GM12878 (cell line): ENCODE measurements at regions not wholly inside any gene's neighbourhood (a gene's known extent, or its start where the extent isn't known, plus 50 kb on each side); places are given as distances from the start of the nearest gene placed in this dataset.

Experiments used
- ATAC-seq: fragments of 200-7000 bp; cut with Tn5 transposase; 3 replicates; pipeline ENCODE4 v1.9.1; 2020; ENCODE audit warnings: mild to moderate bottlenecking, moderate library complexity
- BruUV-seq: library from RNA; stranded (reverse); fragments of 400-500 nt; replicated peaks from 2 replicates; lab custom pipeline; 2021; lab: Mats Ljungman, UMichigan
- CTCF ChIA-PET: fragments of 300-600 bp; sonication (Branson Sonifier 250); formaldehyde crosslinking; extraction: SDS; loops from one replicate; lab custom pipeline; 2021; ENCODE audit warnings: inconsistent platforms; lab: Yijun Ruan, JAX
- POLR2A ChIA-PET: fragments of 350-600 bp; formaldehyde crosslinking; extraction: SDS; loops from one replicate; lab custom pipeline; 2021; ENCODE audit warnings: inconsistent platforms; lab: Charles Lee
- RAD21 ChIA-PET: fragments of 300-600 bp; sonication (Branson Sonifier 250); formaldehyde crosslinking; loops from one replicate; lab custom pipeline; 2023; ENCODE audit warnings: antibody characterized with exemption; ENCODE audit not compliant: unreplicated experiment; lab: Charles Lee
- SMC1A ChIA-PET: fragments of 300-600 bp; sonication (Branson Sonifier 250); formaldehyde crosslinking; loops from one replicate; lab custom pipeline; 2023; ENCODE audit not compliant: unreplicated experiment, uncharacterized antibody; lab: Charles Lee
- DNase-seq: peaks from one replicate; pipeline ENCODE4 v3.0.0-alpha.2; 2011; ENCODE audit warnings: low read depth, low spot score
- FAIRE-seq: peaks from 3 replicates; lab custom pipeline; 2011; peaks lifted over from hg19 to GRCh38; lab: Jason Lieb, UNC
- H2AFZ ChIP-seq: 2 replicates; pipeline ENCODE4 v1.6.0; 2011; ENCODE audit warnings: low read depth, low read length, control low read depth; ENCODE audit not compliant: control insufficient read depth
- H3K27ac ChIP-seq: 2 replicates; pipeline ENCODE4 v1.5.1; 2011; ENCODE audit warnings: control low read depth; ENCODE audit not compliant: control insufficient read depth, insufficient read depth
- H3K27me3 ChIP-seq, 2 experiments: replicated peaks in 1 of 2; 2 replicates each; pipeline versions ENCODE4 v1.6.0 to v1.6.1; 2011; ENCODE audit warnings: low read length in 1 of 2; ENCODE audit not compliant: control insufficient read depth in 2 of 2, insufficient read depth in 2 of 2
- H3K36me3 ChIP-seq, 2 experiments: 2 replicates each; pipeline ENCODE4 v1.5.1; 2011; ENCODE audit warnings: low read length in 1 of 2; ENCODE audit not compliant: control insufficient read depth in 2 of 2, insufficient read depth in 2 of 2
- H3K4me1 ChIP-seq: 2 replicates; pipeline ENCODE4 v1.6.1; 2011; ENCODE audit warnings: mild to moderate bottlenecking, low read length, moderate library complexity, mixed read lengths; ENCODE audit not compliant: control insufficient read depth, insufficient read depth
- H3K4me2 ChIP-seq: 2 replicates; pipeline ENCODE4 v1.6.0; 2011; ENCODE audit warnings: control low read depth; ENCODE audit not compliant: control insufficient read depth, insufficient read depth
- H3K4me3 ChIP-seq: fragments of 200-600 bp; sonication (generic); 2 replicates; pipeline ENCODE4 v1.5.1; 2016
- H3K79me2 ChIP-seq: 2 replicates; pipeline ENCODE4 v1.6.0; 2011; ENCODE audit warnings: low read length; ENCODE audit not compliant: control insufficient read depth, insufficient read depth
- H3K9ac ChIP-seq: 2 replicates; pipeline ENCODE4 v1.8.0; 2011; ENCODE audit warnings: low read length, control low read depth, mixed read lengths; ENCODE audit not compliant: control insufficient read depth, insufficient read depth
- H3K9me3 ChIP-seq: replicated peaks from 3 replicates; pipeline ENCODE4 v1.5.1; 2011; ENCODE audit warnings: mild to moderate bottlenecking, low read length; ENCODE audit not compliant: control insufficient read depth, insufficient read depth
- H4K20me1 ChIP-seq: 2 replicates; pipeline ENCODE4 v1.6.0; 2011; ENCODE audit not compliant: control insufficient read depth, insufficient read depth
- ASH2L ChIP-seq: fragments of 300-600, 200-600 bp; sonication (generic); IDR thresholded peaks from 2 replicates; pipeline ENCODE4 v1.6.1; 2017; ENCODE audit warnings: low read depth, mild to moderate bottlenecking, borderline replicate concordance
- CBFB ChIP-seq: IDR thresholded peaks from 2 replicates; pipeline ENCODE4 v1.6.1; 2016; ENCODE audit warnings: antibody characterized with exemption, low read depth
- CHD1 ChIP-seq: IDR thresholded peaks from 2 replicates; pipeline ENCODE4 v1.6.1; 2012; ENCODE audit warnings: low read depth, low read length, improper control_type of control experiment
- CHD2 ChIP-seq: IDR thresholded peaks from 2 replicates; pipeline ENCODE4 v1.6.1; 2011; ENCODE audit warnings: low read depth, low read length, improper control_type of control experiment, borderline replicate concordance
- FOXM1 ChIP-seq: IDR thresholded peaks from 2 replicates; pipeline ENCODE4 v1.6.1; 2012; ENCODE audit warnings: low read depth, mild to moderate bottlenecking, inconsistent platforms, low read length, moderate library complexity
- IRF4 ChIP-seq: IDR thresholded peaks from 2 replicates; pipeline ENCODE4 v1.6.1; 2011; ENCODE audit warnings: low read depth, low read length
- LARP7 ChIP-seq: fragments of 450-650 bp; IDR thresholded peaks from 2 replicates; pipeline ENCODE4 v1.6.1; 2017; ENCODE audit warnings: mild to moderate bottlenecking
- MYB ChIP-seq: fragments of 150-350 bp; IDR thresholded peaks from 2 replicates; pipeline ENCODE4 v1.6.1; 2014; ENCODE audit warnings: mild to moderate bottlenecking, low read depth, low read length, borderline replicate concordance
- POLR2AphosphoS2 ChIP-seq: IDR thresholded peaks from 2 replicates; pipeline ENCODE4 v1.6.1; 2011; ENCODE audit warnings: low read depth, mild to moderate bottlenecking, low read length, improper control_type of control experiment, moderate library complexity
- SKIL ChIP-seq: fragments of 450-650 bp; IDR thresholded peaks from 2 replicates; pipeline ENCODE4 v1.6.1; 2017; ENCODE audit warnings: mild to moderate bottlenecking, low read depth, inconsistent platforms; ENCODE audit not compliant: poor library complexity, severe bottlenecking
- WGBS: methylation state at CpG from one replicate; pipeline ENCODE4 v1.1.6; 2016; ENCODE audit warnings: low lambda C conversion rate; ENCODE audit not compliant: insufficient replicate concordance, insufficient coverage; ENCODE audit errors: missing lambda C conversion rate; 5-methylcytosine and 5-hydroxymethylcytosine counted together
- in situ Hi-C: fragments of 300-500 bp; cut with MboI; formaldehyde crosslinking; loops from 9 replicates; pipeline ENCODE4 v1.14.3; 2018; ENCODE audit warnings: mixed read lengths
- intact Hi-C: fragments of 100-400 bp; cut with micrococcal nuclease; formaldehyde crosslinking; loops from one replicate; pipeline ENCODE4 v1.14.2; 2022; ENCODE audit not compliant: unreplicated experiment

- intact Hi-C loops, result no loop called here
- H4K20me1 ChIP-seq, result no peaks in the 10 kb centered on the region
- no peak overlapping the region for H3K27ac ChIP-seq
Measured at GRCh38 chr20:21839982-21840381, 134.5 kb downstream of the PAX1 start.

More at GRCh38 chr20:21839982-21840381, 134.5 kb downstream of the PAX1 start:
- TF ChIP-seq MYB (no peak), POLR2AphosphoS2 (no peak), SKIL (no peak), CBFB (no peak), LARP7 (no peak), CHD2 (no peak), CHD1 (no peak), IRF4 (no peak), ASH2L (no peak), FOXM1 (no peak)
- TF ChIP-seq, all 136 proteins: peak for 0
- in situ Hi-C loops, result no loop called here
- Histone ChIP-seq H3K4me2 (no peak overlapping the region), H3K36me3 (no peaks in the 10 kb centered on the region), H3K79me2 (no peaks in the 10 kb centered on the region), H3K9ac (no peak overlapping the region), H3K27me3 (no peaks in the 10 kb centered on the region), H3K9me3 (no peaks in the 10 kb centered on the region), H3K4me3 (no peak overlapping the region), H2AFZ (no peak overlapping the region), H3K4me1 (no peaks in the 10 kb centered on the region)
- no peak for DNase-seq
- SMC1A ChIA-PET, result no interaction called here
- no TSS peak for BruUV-seq
- CTCF ChIA-PET, result no interaction called here
- 54% methylated on average over 12 of the region's 12 CpGs for WGBS
- FAIRE-seq, result no peak
- ATAC-seq, result no peak
- POLR2A ChIA-PET, result no interaction called here
- RAD21 ChIA-PET, result no interaction called here
